ENCODE measurements at regions not wholly inside any gene's neighbourhood (a gene's known extent, or its start where the extent isn't known, plus 50 kb on each side); places are given as distances from the start of the nearest gene placed in this dataset.

GRCh38 chr4:156437666-156438065, 484.0 kb upstream of the CTSO start:
- TF ChIP-seq POLR2AphosphoS5 (IDR thresholded peaks at IDR 0.05; ENCODE audit: low read depth) = no peak
- TF ChIP-seq CTCF (conservative IDR thresholded peaks at IDR 0.05; ENCODE audit: low read depth in 2 of 2) = no peak
- no peak for TF ChIP-seq EZH2 (IDR thresholded peaks at IDR 0.05; ENCODE audit: low read depth, unreplicated experiment)
- TF ChIP-seq ZNF114 (CRISPR knock-in tag; IDR thresholded peaks at IDR 0.05) = no peak
- TF ChIP-seq REST (IDR thresholded peaks at IDR 0.05; ENCODE audit: unreplicated experiment) = no peak
- TF ChIP-seq ETS1 (IDR thresholded peaks at IDR 0.05) = no peak
- TF ChIP-seq EZH2phosphoT487 (IDR thresholded peaks at IDR 0.05; ENCODE audit: unreplicated experiment) = no peak
- TF ChIP-seq STAT1 (IDR thresholded peaks at IDR 0.05; ENCODE audit: unreplicated experiment) = no peak
- TF ChIP-seq JUNB (IDR thresholded peaks at IDR 0.05; ENCODE audit: unreplicated experiment) = no peak
- no peak for TF ChIP-seq CREB1 (CRISPR knock-in tag; IDR thresholded peaks at IDR 0.05; ENCODE audit: low read depth)
- no peak for TF ChIP-seq ZNF331 (CRISPR knock-in tag; IDR thresholded peaks at IDR 0.05; ENCODE audit: low read depth)
- no peak for TF ChIP-seq ZNF462 (CRISPR knock-in tag; IDR thresholded peaks at IDR 0.05)

All from GM23338 (cell line).